HG02970 (cell line): ENCODE measurements at regions not wholly inside any gene's neighbourhood (a gene's known extent, or its start where the extent isn't known, plus 50 kb on each side); places are given as distances from the start of the nearest gene placed in this dataset.
"Not testable (repeated sequence)": the region's sequence is repeated elsewhere in the genome, so short reads cannot be mapped to it uniquely, and the experiment has no call there.

Source experiments
- ATAC-seq: cut with Tn5 transposase; IDR thresholded peaks from one replicate; pipeline ENCODE4 v1.9.1; 2021; ENCODE audit warnings: mild to moderate bottlenecking, moderate library complexity, moderate number of reproducible peaks; ENCODE audit not compliant: unreplicated experiment, low FRiP score

GRCh38 chr3:61372723-61373122 lies 121.5 kb upstream of the FHIT start:
- ATAC-seq = no peak

- ATAC-seq = no peak
Measured at GRCh38 chr3:61378311-61378710, 127.1 kb upstream of the FHIT start.

- ATAC-seq = peak; percentile 81
Measured at GRCh38 chr3:61381745-61382392, 130.6 kb upstream of the FHIT start.

- no peak for ATAC-seq
Measured at GRCh38 chr3:61387817-61388216, 136.6 kb upstream of the FHIT start.

GRCh38 chr3:61393480-61393947 lies 142.3 kb upstream of the FHIT start:
- not testable (repeated sequence) for ATAC-seq

GRCh38 chr3:61401359-61401758 lies 150.1 kb upstream of the FHIT start:
- ATAC-seq = no peak

GRCh38 chr3:61407397-61407796 lies 154.0 kb upstream of the PTPRG start:
- no peak for ATAC-seq

- no peak for ATAC-seq
Measured at GRCh38 chr3:61409638-61410037, 151.7 kb upstream of the PTPRG start.

- not testable (repeated sequence) for ATAC-seq
Measured at GRCh38 chr3:61410358-61410757, 151.0 kb upstream of the PTPRG start.

- no peak for ATAC-seq
Measured at GRCh38 chr3:61411009-61411662, 150.2 kb upstream of the PTPRG start.

GRCh38 chr3:61414456-61414855 lies 146.9 kb upstream of the PTPRG start:
- ATAC-seq = no peak

- ATAC-seq = no peak
Measured at GRCh38 chr3:61415201-61415600, 146.2 kb upstream of the PTPRG start.

- ATAC-seq = no peak
Measured at GRCh38 chr3:61416618-61417017, 144.8 kb upstream of the PTPRG start.

GRCh38 chr3:61417352-61417751 lies 144.0 kb upstream of the PTPRG start:
- no peak for ATAC-seq

GRCh38 chr3:61420136-61420759 lies 141.1 kb upstream of the PTPRG start:
- ATAC-seq = no peak

- no peak for ATAC-seq
Measured at GRCh38 chr3:61422945-61423673, 138.3 kb upstream of the PTPRG start.

GRCh38 chr3:61425356-61425755 lies 136.0 kb upstream of the PTPRG start:
- no peak for ATAC-seq

- ATAC-seq = no peak
Measured at GRCh38 chr3:61429106-61429505, 132.3 kb upstream of the PTPRG start.

- not testable (repeated sequence) for ATAC-seq
Measured at GRCh38 chr3:61434901-61435300, 126.5 kb upstream of the PTPRG start.

GRCh38 chr3:61435361-61435760 lies 126.0 kb upstream of the PTPRG start:
- not testable (repeated sequence) for ATAC-seq
